A549 (cell line): ENCODE measurements at regions not wholly inside any gene's neighbourhood (a gene's known extent, or its start where the extent isn't known, plus 50 kb on each side); places are given as distances from the start of the nearest gene placed in this dataset.

Experiments used
- ATAC-seq, 2 experiments: fragments of 200-7000 bp in 1 of 2; fragments of >200 bp in 1 of 2; cut with Nextera tagmentation in 1 of 2; cut with Tn5 transposase in 1 of 2; 3 replicates each; pipeline versions ENCODE4 v1.8.0 to v1.9.1; 2018 to 2020; ENCODE audit warnings: mild to moderate bottlenecking in 1 of 2, moderate library complexity in 1 of 2
- CTCF ChIA-PET: fragments of 300-600 bp; sonication (Branson Sonifier 250); formaldehyde crosslinking; extraction: SDS; loops from one replicate; lab custom pipeline; 2021; ENCODE audit warnings: antibody characterized with exemption, inconsistent platforms; lab: Yijun Ruan, JAX
- POLR2A ChIA-PET: fragments of 350-600 bp; formaldehyde crosslinking; extraction: SDS; loops from one replicate; lab custom pipeline; 2021; ENCODE audit warnings: antibody characterized with exemption, inconsistent platforms; lab: Yijun Ruan, JAX
- DNase-seq, 2 experiments: peaks; one replicate each; pipeline versions ENCODE4 v3.0.0 to v3.0.0-alpha.2; 2011 to 2016; ENCODE audit warnings: low read depth in 1 of 2, low spot score in 1 of 2
- FAIRE-seq: peaks from 2 replicates; lab custom pipeline; 2011; peaks lifted over from hg19 to GRCh38; lab: Jason Lieb, UNC
- H3K27ac ChIP-seq, 2 experiments: fragments of >200 bp; sonication (Bioruptor Twin); formaldehyde crosslinking; 3 replicates each; pipeline ENCODE4 v1.5.1; 2016 to 2017
- H3K4me1 ChIP-seq: fragments of >200 bp; sonication (Bioruptor Twin); formaldehyde crosslinking; 3 replicates; pipeline ENCODE4 v1.6.1; 2016
- H3K4me2 ChIP-seq: fragments of >200 bp; sonication (Bioruptor Twin); formaldehyde crosslinking; 3 replicates; pipeline ENCODE4 v1.6.1; 2016
- H3K4me3 ChIP-seq: fragments of >200 bp; sonication (Bioruptor Twin); formaldehyde crosslinking; 3 replicates; pipeline ENCODE4 v1.5.1; 2016
- H3K9me3 ChIP-seq: fragments of >200 bp; sonication (Bioruptor Twin); formaldehyde crosslinking; 3 replicates; pipeline ENCODE4 v1.6.1; 2016
- CEBPB ChIP-seq, 2 experiments: fragments of >200 bp in 1 of 2; sonication (Bioruptor Twin) in 1 of 2; formaldehyde crosslinking in 1 of 2; IDR thresholded peaks; 2 replicates each; pipeline ENCODE4 v1.6.1; 2012 to 2016
- CHD2 ChIP-seq: fragments of 150-350 bp; IDR thresholded peaks from 2 replicates; pipeline ENCODE4 v1.6.1; 2014; ENCODE audit warnings: low read length; ENCODE audit not compliant: partially characterized antibody
- CHD4 ChIP-seq: fragments of 200-600 bp; sonication (generic); IDR thresholded peaks from 2 replicates; pipeline ENCODE4 v1.6.1; 2016; ENCODE audit warnings: antibody characterized with exemption, mild to moderate bottlenecking, borderline replicate concordance
- ESRRA ChIP-seq: fragments of 150-350 bp; IDR thresholded peaks from 2 replicates; pipeline ENCODE4 v1.6.1; 2014; ENCODE audit warnings: mild to moderate bottlenecking, low read length, borderline replicate concordance
- GATA3 ChIP-seq: IDR thresholded peaks from 2 replicates; pipeline ENCODE4 v1.6.1; 2012; ENCODE audit warnings: borderline replicate concordance
- HOXA7 ChIP-seq: fragments of 250-450 bp; sonication (Bioruptor Pico); IDR thresholded peaks from 2 replicates; pipeline ENCODE4 v1.5.0; 2020; ENCODE audit warnings: mild to moderate bottlenecking, moderate library complexity
- JUNB ChIP-seq: fragments of >200 bp; sonication (Bioruptor Twin); formaldehyde crosslinking; IDR thresholded peaks from 2 replicates; pipeline ENCODE4 v1.6.1; 2016
- KDM1A ChIP-seq: fragments of 200-600 bp; sonication (generic); IDR thresholded peaks from 2 replicates; pipeline ENCODE4 v1.6.1; 2016; ENCODE audit warnings: low read depth, mild to moderate bottlenecking
- NFE2L2 ChIP-seq: fragments of 150-350 bp; conservative IDR thresholded peaks from 2 replicates; pipeline ENCODE4 v1.6.1; 2014; ENCODE audit warnings: low read length
- POLR2AphosphoS2 ChIP-seq: conservative IDR thresholded peaks from 2 replicates; pipeline ENCODE4 v1.6.1; 2012; ENCODE audit warnings: low read length, improper control_type of control experiment, inconsistent platforms
- SMC3 ChIP-seq: fragments of >200 bp; sonication (Bioruptor Twin); formaldehyde crosslinking; IDR thresholded peaks from 3 replicates; pipeline ENCODE4 v1.6.1; 2018; ENCODE audit warnings: inconsistent platforms
- TP53 ChIP-seq: fragments of 250-450 bp; sonication (Bioruptor Pico); IDR thresholded peaks from 2 replicates; pipeline ENCODE4 v1.5.0; 2021; ENCODE audit warnings: mild to moderate bottlenecking, moderate library complexity
- ZNF302 ChIP-seq: fragments of 250-450 bp; sonication (Bioruptor Pico); IDR thresholded peaks from 2 replicates; pipeline ENCODE4 v1.9.0; 2021; ENCODE audit warnings: inconsistent platforms, mild to moderate bottlenecking, moderate library complexity
- WGBS: methylation state at CpG from one replicate; pipeline ENCODE4 v1.1.6; 2017; ENCODE audit errors: missing lambda C conversion rate; 5-methylcytosine and 5-hydroxymethylcytosine counted together
- TF ChIP-seq, protein P1 (sequence below): fragments of 200-600 bp; sonication (generic); IDR thresholded peaks from 2 replicates; pipeline ENCODE4 v1.6.1; 2016; ENCODE audit warnings: antibody characterized with exemption, mild to moderate bottlenecking, moderate library complexity
- TF ChIP-seq, protein P2 (sequence below): fragments of 250-450 bp; sonication (Bioruptor Pico); IDR thresholded peaks from 2 replicates; pipeline ENCODE4 v1.5.0; 2021; ENCODE audit warnings: mild to moderate bottlenecking, moderate library complexity, borderline replicate concordance
- TF ChIP-seq, protein P3 (sequence below): fragments of >200 bp; sonication (Bioruptor Twin); formaldehyde crosslinking; IDR thresholded peaks from 3 replicates; pipeline ENCODE4 v1.5.1; 2016
- TF ChIP-seq, protein P4 (sequence below): IDR thresholded peaks from 2 replicates; pipeline ENCODE4 v1.6.1; 2012
- TF ChIP-seq, protein P5 (sequence below): IDR thresholded peaks from 2 replicates; pipeline ENCODE4 v1.6.1; 2012
- TF ChIP-seq, protein P6 (sequence below): IDR thresholded peaks from 2 replicates; pipeline ENCODE4 v1.6.1; 2012; ENCODE audit warnings: low read depth, borderline replicate concordance

DNA sequence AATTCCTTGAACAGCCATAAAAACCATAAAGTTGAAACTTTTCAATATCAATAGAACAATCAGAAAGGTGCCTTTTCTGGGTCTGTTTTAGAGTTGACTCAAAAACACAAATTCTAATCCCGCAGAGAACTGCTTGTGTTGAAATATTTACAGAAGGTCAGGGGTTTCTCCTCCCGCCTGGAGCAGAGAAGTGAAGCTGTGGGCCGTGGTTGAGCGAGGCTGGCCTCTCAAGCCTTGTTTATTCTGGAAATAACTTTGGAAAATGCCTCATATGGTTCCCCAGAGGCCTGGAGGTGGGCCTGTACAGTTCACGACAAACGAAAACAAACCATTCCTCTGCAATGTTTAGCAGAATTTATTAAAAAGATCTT is 90.8 kb upstream of the ERRFI1 start:
- Histone ChIP-seq H3K4me2 (peak overlapping the region; percentile 60), H3K4me3 (no peak overlapping the region), H3K9me3 (no peaks in the 10 kb centered on the region), H3K27ac (peak overlapping the region; percentile 77 to 86), H3K4me1 (peaks cover 45% of the 10 kb centered on the region)
- POLR2A ChIA-PET: no interaction called here
- DNase-seq (peak in 1 of 2 experiments; percentile 65), ATAC-seq (peak in 1 of 2 experiments; percentile 26; a peak in 3 of 6 replicates), FAIRE-seq (no peak)
- TF ChIP-seq, protein P1, sequence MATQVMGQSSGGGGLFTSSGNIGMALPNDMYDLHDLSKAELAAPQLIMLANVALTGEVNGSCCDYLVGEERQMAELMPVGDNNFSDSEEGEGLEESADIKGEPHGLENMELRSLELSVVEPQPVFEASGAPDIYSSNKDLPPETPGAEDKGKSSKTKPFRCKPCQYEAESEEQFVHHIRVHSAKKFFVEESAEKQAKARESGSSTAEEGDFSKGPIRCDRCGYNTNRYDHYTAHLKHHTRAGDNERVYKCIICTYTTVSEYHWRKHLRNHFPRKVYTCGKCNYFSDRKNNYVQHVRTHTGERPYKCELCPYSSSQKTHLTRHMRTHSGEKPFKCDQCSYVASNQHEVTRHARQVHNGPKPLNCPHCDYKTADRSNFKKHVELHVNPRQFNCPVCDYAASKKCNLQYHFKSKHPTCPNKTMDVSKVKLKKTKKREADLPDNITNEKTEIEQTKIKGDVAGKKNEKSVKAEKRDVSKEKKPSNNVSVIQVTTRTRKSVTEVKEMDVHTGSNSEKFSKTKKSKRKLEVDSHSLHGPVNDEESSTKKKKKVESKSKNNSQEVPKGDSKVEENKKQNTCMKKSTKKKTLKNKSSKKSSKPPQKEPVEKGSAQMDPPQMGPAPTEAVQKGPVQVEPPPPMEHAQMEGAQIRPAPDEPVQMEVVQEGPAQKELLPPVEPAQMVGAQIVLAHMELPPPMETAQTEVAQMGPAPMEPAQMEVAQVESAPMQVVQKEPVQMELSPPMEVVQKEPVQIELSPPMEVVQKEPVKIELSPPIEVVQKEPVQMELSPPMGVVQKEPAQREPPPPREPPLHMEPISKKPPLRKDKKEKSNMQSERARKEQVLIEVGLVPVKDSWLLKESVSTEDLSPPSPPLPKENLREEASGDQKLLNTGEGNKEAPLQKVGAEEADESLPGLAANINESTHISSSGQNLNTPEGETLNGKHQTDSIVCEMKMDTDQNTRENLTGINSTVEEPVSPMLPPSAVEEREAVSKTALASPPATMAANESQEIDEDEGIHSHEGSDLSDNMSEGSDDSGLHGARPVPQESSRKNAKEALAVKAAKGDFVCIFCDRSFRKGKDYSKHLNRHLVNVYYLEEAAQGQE: no peak
- TF ChIP-seq CHD2 (no peak), SMC3 (no peak), KDM1A (no peak), JUNB (no peak), GATA3 (0 out of 2 replicates have a peak, but pooled peaks have one; percentile 14), HOXA7 (CRISPR knock-in tag) (no peak), POLR2AphosphoS2 (no peak), CHD4 (no peak), TP53 (no peak), ESRRA (no peak), NFE2L2 (no peak), ZNF302 (CRISPR knock-in tag) (no peak), CEBPB (IDR thresholded peaks at IDR 0.05) (peak in 1 of 2 experiments; percentile 37; a peak in 1 of 4 replicates)
- TF ChIP-seq, protein P2, sequence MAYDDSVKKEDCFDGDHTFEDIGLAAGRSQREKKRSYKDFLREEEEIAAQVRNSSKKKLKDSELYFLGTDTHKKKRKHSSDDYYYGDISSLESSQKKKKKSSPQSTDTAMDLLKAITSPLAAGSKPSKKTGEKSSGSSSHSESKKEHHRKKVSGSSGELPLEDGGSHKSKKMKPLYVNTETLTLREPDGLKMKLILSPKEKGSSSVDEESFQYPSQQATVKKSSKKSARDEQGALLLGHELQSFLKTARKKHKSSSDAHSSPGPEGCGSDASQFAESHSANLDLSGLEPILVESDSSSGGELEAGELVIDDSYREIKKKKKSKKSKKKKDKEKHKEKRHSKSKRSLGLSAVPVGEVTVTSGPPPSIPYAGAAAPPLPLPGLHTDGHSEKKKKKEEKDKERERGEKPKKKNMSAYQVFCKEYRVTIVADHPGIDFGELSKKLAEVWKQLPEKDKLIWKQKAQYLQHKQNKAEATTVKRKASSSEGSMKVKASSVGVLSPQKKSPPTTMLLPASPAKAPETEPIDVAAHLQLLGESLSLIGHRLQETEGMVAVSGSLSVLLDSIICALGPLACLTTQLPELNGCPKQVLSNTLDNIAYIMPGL: no peak
- TF ChIP-seq, protein P3, sequence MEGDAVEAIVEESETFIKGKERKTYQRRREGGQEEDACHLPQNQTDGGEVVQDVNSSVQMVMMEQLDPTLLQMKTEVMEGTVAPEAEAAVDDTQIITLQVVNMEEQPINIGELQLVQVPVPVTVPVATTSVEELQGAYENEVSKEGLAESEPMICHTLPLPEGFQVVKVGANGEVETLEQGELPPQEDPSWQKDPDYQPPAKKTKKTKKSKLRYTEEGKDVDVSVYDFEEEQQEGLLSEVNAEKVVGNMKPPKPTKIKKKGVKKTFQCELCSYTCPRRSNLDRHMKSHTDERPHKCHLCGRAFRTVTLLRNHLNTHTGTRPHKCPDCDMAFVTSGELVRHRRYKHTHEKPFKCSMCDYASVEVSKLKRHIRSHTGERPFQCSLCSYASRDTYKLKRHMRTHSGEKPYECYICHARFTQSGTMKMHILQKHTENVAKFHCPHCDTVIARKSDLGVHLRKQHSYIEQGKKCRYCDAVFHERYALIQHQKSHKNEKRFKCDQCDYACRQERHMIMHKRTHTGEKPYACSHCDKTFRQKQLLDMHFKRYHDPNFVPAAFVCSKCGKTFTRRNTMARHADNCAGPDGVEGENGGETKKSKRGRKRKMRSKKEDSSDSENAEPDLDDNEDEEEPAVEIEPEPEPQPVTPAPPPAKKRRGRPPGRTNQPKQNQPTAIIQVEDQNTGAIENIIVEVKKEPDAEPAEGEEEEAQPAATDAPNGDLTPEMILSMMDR: no peak
- TF ChIP-seq, protein P4, sequence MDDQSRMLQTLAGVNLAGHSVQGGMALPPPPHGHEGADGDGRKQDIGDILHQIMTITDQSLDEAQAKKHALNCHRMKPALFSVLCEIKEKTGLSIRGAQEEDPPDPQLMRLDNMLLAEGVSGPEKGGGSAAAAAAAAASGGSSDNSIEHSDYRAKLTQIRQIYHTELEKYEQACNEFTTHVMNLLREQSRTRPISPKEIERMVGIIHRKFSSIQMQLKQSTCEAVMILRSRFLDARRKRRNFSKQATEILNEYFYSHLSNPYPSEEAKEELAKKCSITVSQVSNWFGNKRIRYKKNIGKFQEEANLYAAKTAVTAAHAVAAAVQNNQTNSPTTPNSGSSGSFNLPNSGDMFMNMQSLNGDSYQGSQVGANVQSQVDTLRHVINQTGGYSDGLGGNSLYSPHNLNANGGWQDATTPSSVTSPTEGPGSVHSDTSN: no peak
- TF ChIP-seq, protein P5, sequence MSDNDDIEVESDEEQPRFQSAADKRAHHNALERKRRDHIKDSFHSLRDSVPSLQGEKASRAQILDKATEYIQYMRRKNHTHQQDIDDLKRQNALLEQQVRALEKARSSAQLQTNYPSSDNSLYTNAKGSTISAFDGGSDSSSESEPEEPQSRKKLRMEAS: 0 out of 2 replicates have a peak, but pooled peaks have one; percentile 4
- TF ChIP-seq, protein P6, sequence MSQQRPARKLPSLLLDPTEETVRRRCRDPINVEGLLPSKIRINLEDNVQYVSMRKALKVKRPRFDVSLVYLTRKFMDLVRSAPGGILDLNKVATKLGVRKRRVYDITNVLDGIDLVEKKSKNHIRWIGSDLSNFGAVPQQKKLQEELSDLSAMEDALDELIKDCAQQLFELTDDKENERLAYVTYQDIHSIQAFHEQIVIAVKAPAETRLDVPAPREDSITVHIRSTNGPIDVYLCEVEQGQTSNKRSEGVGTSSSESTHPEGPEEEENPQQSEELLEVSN: no peak
- CTCF ChIA-PET: interaction anchor here (1.0 kb wide), 1 partner anchor 49 kb away, joined by 4 read pairs; no protein-coding TSS in a partner anchor
- 14% methylated on average over 6 of the region's 6 CpGs for WGBS
